K562 (cell line): ENCODE measurements at regions not wholly inside any gene's neighbourhood (a gene's known extent, or its start where the extent isn't known, plus 50 kb on each side); places are given as distances from the start of the nearest gene placed in this dataset.

Source experiments
- ATAC-seq: fragments of 200-7000 bp; cut with Tn5 transposase; 3 replicates; pipeline ENCODE4 v1.9.1; 2020; ENCODE audit warnings: moderate library complexity
- BruUV-seq: library from RNA; stranded (reverse); fragments of 400-500 nt; replicated peaks from 2 replicates; lab custom pipeline; 2021; lab: Mats Ljungman, UMichigan
- CTCF ChIA-PET: fragments of 300-600 bp; formaldehyde crosslinking; extraction: SDS; loops from one replicate; lab custom pipeline; 2021; ENCODE audit warnings: low intra/inter-chr PET ratio; lab: Yijun Ruan, JAX
- POLR2A ChIA-PET: fragments of 300-600, 350-650 bp; sonication (Branson Sonifier 250); formaldehyde crosslinking; extraction: SDS; loops from one replicate; lab custom pipeline; 2021; ENCODE audit warnings: antibody characterized with exemption, inconsistent platforms; lab: Yijun Ruan, JAX
- DNase-seq, 4 experiments: peaks; one replicate each; pipeline versions ENCODE4 v3.0.0 to v3.0.0-alpha.2; 2011 to 2018; ENCODE audit warnings: low spot score in 3 of 4, mixed read lengths in 3 of 4; ENCODE audit errors: extremely low read depth in 1 of 4
- FAIRE-seq: peaks from 2 replicates; lab custom pipeline; 2011; peaks lifted over from hg19 to GRCh38; lab: Jason Lieb, UNC
- H2AFZ ChIP-seq: 2 replicates; pipeline ENCODE4 v1.6.0; 2011; ENCODE audit warnings: low read depth, low read length, control low read depth, inconsistent platforms
- H3K27ac ChIP-seq: fragments of 200-600 bp; 3 replicates; pipeline ENCODE4 v1.8.0; 2011; ENCODE audit warnings: low read depth, mild to moderate bottlenecking, control low read depth, inconsistent platforms, low read length, moderate library complexity, mixed read lengths; ENCODE audit errors: extremely low read depth
- H3K27me3 ChIP-seq, 2 experiments: fragments of 300-600 bp in 1 of 2; 2 replicates in 1 of 2; 3 replicates in 1 of 2; pipeline versions ENCODE4 v1.6.0 to v1.8.0; 2011; ENCODE audit warnings: inconsistent platforms in 2 of 2, low read length in 2 of 2, mild to moderate bottlenecking in 1 of 2, mixed read lengths in 1 of 2, moderate library complexity in 1 of 2; ENCODE audit not compliant: control insufficient read depth in 2 of 2, insufficient read depth in 2 of 2
- H3K36me3 ChIP-seq: fragments of 300-600 bp; 3 replicates; pipeline ENCODE4 v1.8.0; 2011; ENCODE audit warnings: mild to moderate bottlenecking, low read length, inconsistent platforms; ENCODE audit not compliant: control insufficient read depth, insufficient read depth
- H3K4me1 ChIP-seq, 2 experiments: fragments of 200-600 bp in 1 of 2; replicated peaks in 1 of 2; 2 replicates in 1 of 2; 3 replicates in 1 of 2; pipeline versions ENCODE4 v1.5.1 to v1.8.0; 2011; ENCODE audit warnings: inconsistent platforms in 2 of 2, low read length in 2 of 2, mild to moderate bottlenecking in 1 of 2, mixed read lengths in 1 of 2, moderate library complexity in 1 of 2; ENCODE audit not compliant: control insufficient read depth in 2 of 2, insufficient read depth in 2 of 2
- H3K4me2 ChIP-seq: 2 replicates; pipeline ENCODE4 v1.6.1; 2011; ENCODE audit warnings: low read length, control low read depth, inconsistent platforms, mixed read lengths; ENCODE audit not compliant: insufficient read depth
- H3K4me3 ChIP-seq: fragments of 200-600 bp; sonication (generic), shearing (Covaris generic); 2 replicates; pipeline ENCODE4 v1.5.1; 2016; ENCODE audit warnings: control low read depth, inconsistent platforms
- H3K79me2 ChIP-seq: fragments of 200-600 bp; 3 replicates; pipeline ENCODE4 v1.8.0; 2011; ENCODE audit warnings: low read length, inconsistent platforms; ENCODE audit not compliant: control insufficient read depth, insufficient read depth
- H3K9ac ChIP-seq, 2 experiments: 2 replicates each; pipeline versions ENCODE4 v1.6.0 to v1.6.1; 2011; ENCODE audit warnings: low read depth in 2 of 2, low read length in 2 of 2, control low read depth in 1 of 2, inconsistent platforms in 1 of 2, mild to moderate bottlenecking in 1 of 2, mixed read lengths in 1 of 2; ENCODE audit not compliant: insufficient read depth in 1 of 2
- H3K9me1 ChIP-seq: one replicate; pipeline ENCODE4 v1.6.0; 2011; ENCODE audit warnings: inconsistent platforms, mild to moderate bottlenecking, low read length, moderate library complexity; ENCODE audit not compliant: control insufficient read depth, insufficient read depth
- H3K9me3 ChIP-seq: replicated peaks from 2 replicates; pipeline ENCODE4 v1.5.1; 2011; ENCODE audit warnings: low read depth, low read length, inconsistent platforms; ENCODE audit not compliant: control insufficient read depth, insufficient read depth
- H4K20me1 ChIP-seq: replicated peaks from 2 replicates; pipeline ENCODE4 v1.6.1; 2011; ENCODE audit warnings: low read length, inconsistent platforms, mixed read lengths; ENCODE audit not compliant: control insufficient read depth, insufficient read depth
- BRCA1 ChIP-seq, 2 experiments: fragments of 450-650 bp in 1 of 2; sonication (generic) in 1 of 2; formaldehyde crosslinking in 1 of 2; IDR thresholded peaks; 2 replicates each; pipeline versions ENCODE4 v1.5.0 to v1.6.1; 2017 to 2020; ENCODE audit warnings: mild to moderate bottlenecking in 1 of 2, missing genetic modification reagents in 1 of 2
- CBFA2T3 ChIP-seq: fragments of 450-650 bp; IDR thresholded peaks from 2 replicates; pipeline ENCODE4 v1.6.1; 2017
- CEBPG ChIP-seq, 3 experiments: fragments of 200-800 bp in 1 of 3; sonication (Bioruptor generic) in 1 of 3; sonication (generic) in 1 of 3; formaldehyde crosslinking in 1 of 3; IDR thresholded peaks in 2 of 3; conservative IDR thresholded peaks in 1 of 3; 2 replicates each; pipeline versions ENCODE4 v1.6.1 to v1.8.0; 2016 to 2022; ENCODE audit warnings: missing compliant biosample characterization in 2 of 3, missing genetic modification characterization in 2 of 3, mild to moderate bottlenecking in 1 of 3, missing genetic modification reagents in 1 of 3
- ETV6 ChIP-seq, 3 experiments: fragments of 150-350 bp in 1 of 3; sonication (generic) in 1 of 3; formaldehyde crosslinking in 1 of 3; IDR thresholded peaks; 2 replicates each; pipeline versions ENCODE4 v1.6.1 to v1.8.0; 2014 to 2022; ENCODE audit warnings: borderline replicate concordance in 2 of 3, low read depth in 2 of 3, antibody characterized with exemption in 1 of 3, low read length in 1 of 3, mild to moderate bottlenecking in 1 of 3, missing genetic modification reagents in 1 of 3
- GABPB2 ChIP-seq: fragments of 250-450 bp; sonication (Bioruptor Pico); conservative IDR thresholded peaks from 2 replicates; pipeline ENCODE4 v1.5.1; 2021; ENCODE audit warnings: mild to moderate bottlenecking
- GATAD2B ChIP-seq: fragments of 450-650 bp; IDR thresholded peaks from 2 replicates; pipeline ENCODE4 v1.6.1; 2017; ENCODE audit warnings: mild to moderate bottlenecking, borderline replicate concordance
- MCM7 ChIP-seq, 2 experiments: fragments of 450-650 bp; IDR thresholded peaks; 2 replicates each; pipeline ENCODE4 v1.6.1; 2016 to 2018
- NCOA2 ChIP-seq, 2 experiments: fragments of 450-650 bp; IDR thresholded peaks; 2 replicates each; pipeline ENCODE4 v1.6.1; 2018; ENCODE audit warnings: mild to moderate bottlenecking in 2 of 2, moderate library complexity in 1 of 2; ENCODE audit not compliant: partially characterized antibody in 2 of 2
- RBM25 ChIP-seq: fragments of 200-400 bp; formaldehyde crosslinking; IDR thresholded peaks from 2 replicates; pipeline ENCODE4 v1.6.1; 2018; ENCODE audit warnings: low read length, low read depth, moderate library complexity; ENCODE audit not compliant: severe bottlenecking
- SREBF1 ChIP-seq: fragments of 150-350 bp; IDR thresholded peaks from 2 replicates; pipeline ENCODE4 v1.6.1; 2014; ENCODE audit warnings: antibody characterized with exemption, low read depth, low read length, borderline replicate concordance
- U2AF2 ChIP-seq: fragments of 200-400 bp; formaldehyde crosslinking; optimal IDR thresholded peaks from 2 replicates; pipeline ENCODE3; 2017; ENCODE audit warnings: low read depth, mild to moderate bottlenecking, low read length
- ZNF165 ChIP-seq: fragments of 250-450 bp; sonication (Bioruptor Pico); IDR thresholded peaks from 2 replicates; pipeline ENCODE4 v1.4.0; 2020; ENCODE audit warnings: borderline replicate concordance
- ZNF699 ChIP-seq: fragments of 250-450 bp; sonication (Bioruptor Pico); IDR thresholded peaks from 2 replicates; pipeline ENCODE4 v1.8.0; 2021; ENCODE audit warnings: mild to moderate bottlenecking, moderate library complexity; ENCODE audit not compliant: insufficient replicate concordance
- ZSCAN29 ChIP-seq: fragments of 450-650 bp; IDR thresholded peaks from 2 replicates; pipeline ENCODE4 v1.6.1; 2017
- WGBS: fragments of 100-300 bp; shearing (Covaris generic); methylation state at CpG from one replicate; pipeline ENCODE4 v1.1.6; 2016; ENCODE audit warnings: low coverage, mixed read lengths; ENCODE audit not compliant: insufficient coverage; ENCODE audit errors: missing lambda C conversion rate; 5-methylcytosine and 5-hydroxymethylcytosine counted together
- in situ Hi-C: fragments of 300-500 bp; cut with MboI; formaldehyde crosslinking; loops from 4 replicates; pipeline ENCODE4 v1.15.0; 2018; ENCODE audit warnings: inconsistent platforms, mixed read lengths
- intact Hi-C: fragments of 100-400 bp; cut with micrococcal nuclease; formaldehyde crosslinking; loops from 2 replicates; pipeline ENCODE4 v1.14.2; 2022
- TF ChIP-seq, protein P1 (sequence below), 2 experiments: fragments of 250-450 bp in 1 of 2; fragments of 450-650 bp in 1 of 2; sonication (Bioruptor Pico) in 1 of 2; IDR thresholded peaks; 2 replicates each; pipeline versions ENCODE4 v1.6.1 to v1.8.0; 2016 to 2021; ENCODE audit warnings: mild to moderate bottlenecking in 2 of 2, moderate library complexity in 2 of 2, missing compliant biosample characterization in 1 of 2, missing genetic modification characterization in 1 of 2
- TF ChIP-seq, protein P2 (sequence below): sonication (generic); formaldehyde crosslinking; IDR thresholded peaks from 2 replicates; pipeline ENCODE4 v1.8.0; 2022; ENCODE audit warnings: mild to moderate bottlenecking, missing genetic modification reagents
- TF ChIP-seq, protein P3 (sequence below): fragments of 450-650 bp; conservative IDR thresholded peaks from 2 replicates; pipeline ENCODE4 v1.6.1; 2016; ENCODE audit warnings: missing genetic modification characterization, low read depth, mild to moderate bottlenecking, missing compliant biosample characterization, moderate library complexity

DNA sequence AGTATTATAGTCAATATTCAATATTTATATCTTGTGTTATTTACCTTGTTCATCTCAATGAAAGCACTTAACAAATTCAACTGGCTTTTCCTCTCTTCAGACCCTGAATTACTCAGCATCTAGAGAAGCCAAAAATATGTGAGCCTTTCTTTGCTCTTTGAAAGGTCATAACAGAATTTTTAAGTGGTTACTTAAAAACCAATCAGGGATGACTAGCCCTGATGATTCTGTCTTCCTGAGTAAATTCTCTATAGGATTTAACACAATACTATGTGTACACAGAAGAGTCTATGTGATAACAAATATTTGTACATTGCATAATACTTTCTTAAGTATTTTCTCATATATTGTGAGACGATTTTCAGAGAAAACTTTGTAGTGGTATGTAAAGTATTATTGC, 546.3 kb downstream of the MAT2B start (continued):
- TF ChIP-seq NCOA2 (IDR thresholded peaks at IDR 0.05; ENCODE audit: partially characterized antibody in 2 of 2) (no peak), GATAD2B (no peak), CEBPG (CRISPR knock-in tag; IDR thresholded peaks at IDR 0.05) (no peak), CEBPG (tag; conservative IDR thresholded peaks at IDR 0.05 in 1 of 2, IDR thresholded peaks at IDR 0.05 in 1 of 2) (0 out of 4 replicates have a peak, but pooled peaks of 1 of the 2 experiments have one; percentile 23), GABPB2 (CRISPR knock-in tag) (no peak)

DNA sequence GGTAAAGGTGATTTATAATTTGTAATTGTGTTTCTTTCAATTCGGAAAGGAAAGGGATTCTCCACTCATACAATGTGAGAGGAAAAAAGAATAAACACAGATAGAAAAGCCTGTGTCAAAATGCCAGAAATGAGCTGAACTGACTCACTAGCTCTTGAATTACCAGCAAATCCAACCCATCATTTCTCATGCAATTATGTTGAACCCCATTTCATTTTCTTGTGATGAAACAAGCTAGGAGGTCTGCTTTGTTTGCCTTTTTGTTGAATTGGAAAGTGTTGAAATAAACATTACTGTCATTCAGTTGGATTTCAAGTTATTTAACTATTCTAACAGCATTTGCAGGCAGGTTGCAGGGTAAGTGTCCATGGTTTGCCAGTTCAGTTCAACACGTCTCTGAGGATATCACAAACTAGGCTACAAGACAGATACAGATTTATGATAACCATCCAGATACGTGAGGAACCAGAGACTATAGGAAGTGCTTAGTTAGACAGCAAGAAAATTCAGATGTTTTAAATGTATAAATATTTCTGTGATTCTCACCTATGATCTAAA, 547.2 kb downstream of the MAT2B start:
- Histone ChIP-seq H3K79me2 (no peaks in the 10 kb centered on the region), H3K27ac (no peak overlapping the region), H4K20me1 (no peaks in the 10 kb centered on the region), H3K27me3 (no peaks in the 10 kb centered on the region), H3K4me2 (no peak overlapping the region), H3K4me3 (no peak overlapping the region), H3K36me3 (no peaks in the 10 kb centered on the region), H2AFZ (no peak overlapping the region), H3K9ac (no peak overlapping the region), H3K9me3 (no peaks in the 10 kb centered on the region), H3K4me1 (no peaks in the 10 kb centered on the region), H3K9me1 (no peaks in the 10 kb centered on the region)
- intact Hi-C loops (no loop called here), in situ Hi-C loops (no loop called here)
- CTCF ChIA-PET: no interaction called here
- no peak for DNase-seq
- POLR2A ChIA-PET: no interaction called here
- WGBS: 4% methylated on average over 3 of the region's 3 CpGs
- BruUV-seq: no TSS peak
- ATAC-seq: no peak
- no peak for FAIRE-seq
- no peak for TF ChIP-seq U2AF2
- TF ChIP-seq BRCA1 (IDR thresholded peaks at IDR 0.05): no peak
- TF ChIP-seq BRCA1 (CRISPR knock-in tag; IDR thresholded peaks at IDR 0.05): no peak
- TF ChIP-seq, protein P1, sequence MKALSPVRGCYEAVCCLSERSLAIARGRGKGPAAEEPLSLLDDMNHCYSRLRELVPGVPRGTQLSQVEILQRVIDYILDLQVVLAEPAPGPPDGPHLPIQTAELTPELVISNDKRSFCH (CRISPR knock-in tag; IDR thresholded peaks at IDR 0.05): no peak
- TF ChIP-seq, protein P1 (tag; IDR thresholded peaks at IDR 0.05): no peak
- TF ChIP-seq ETV6 (IDR thresholded peaks at IDR 0.05; ENCODE audit: borderline replicate concordance in 1 of 2, low read depth in 2 of 2, low read length in 1 of 2): no peak
- no peak for TF ChIP-seq ETV6 (CRISPR knock-in tag; IDR thresholded peaks at IDR 0.05; ENCODE audit: borderline replicate concordance)
- TF ChIP-seq ZNF699 (CRISPR knock-in tag): no peak
- TF ChIP-seq, protein P2, sequence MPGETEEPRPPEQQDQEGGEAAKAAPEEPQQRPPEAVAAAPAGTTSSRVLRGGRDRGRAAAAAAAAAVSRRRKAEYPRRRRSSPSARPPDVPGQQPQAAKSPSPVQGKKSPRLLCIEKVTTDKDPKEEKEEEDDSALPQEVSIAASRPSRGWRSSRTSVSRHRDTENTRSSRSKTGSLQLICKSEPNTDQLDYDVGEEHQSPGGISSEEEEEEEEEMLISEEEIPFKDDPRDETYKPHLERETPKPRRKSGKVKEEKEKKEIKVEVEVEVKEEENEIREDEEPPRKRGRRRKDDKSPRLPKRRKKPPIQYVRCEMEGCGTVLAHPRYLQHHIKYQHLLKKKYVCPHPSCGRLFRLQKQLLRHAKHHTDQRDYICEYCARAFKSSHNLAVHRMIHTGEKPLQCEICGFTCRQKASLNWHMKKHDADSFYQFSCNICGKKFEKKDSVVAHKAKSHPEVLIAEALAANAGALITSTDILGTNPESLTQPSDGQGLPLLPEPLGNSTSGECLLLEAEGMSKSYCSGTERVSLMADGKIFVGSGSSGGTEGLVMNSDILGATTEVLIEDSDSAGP (CRISPR knock-in tag): no peak
- no peak for TF ChIP-seq SREBF1
- no peak for TF ChIP-seq ZSCAN29
- TF ChIP-seq ZNF165 (CRISPR knock-in tag): no peak
- TF ChIP-seq, protein P3, sequence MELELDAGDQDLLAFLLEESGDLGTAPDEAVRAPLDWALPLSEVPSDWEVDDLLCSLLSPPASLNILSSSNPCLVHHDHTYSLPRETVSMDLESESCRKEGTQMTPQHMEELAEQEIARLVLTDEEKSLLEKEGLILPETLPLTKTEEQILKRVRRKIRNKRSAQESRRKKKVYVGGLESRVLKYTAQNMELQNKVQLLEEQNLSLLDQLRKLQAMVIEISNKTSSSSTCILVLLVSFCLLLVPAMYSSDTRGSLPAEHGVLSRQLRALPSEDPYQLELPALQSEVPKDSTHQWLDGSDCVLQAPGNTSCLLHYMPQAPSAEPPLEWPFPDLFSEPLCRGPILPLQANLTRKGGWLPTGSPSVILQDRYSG (tag): no peak
- no peak for TF ChIP-seq MCM7 (IDR thresholded peaks at IDR 0.05)
- no peak for TF ChIP-seq CBFA2T3
- no peak for TF ChIP-seq RBM25
